Activated CD4-positive, CD25-positive, alpha-beta regulatory T cell treated with anti-CD3 and anti-CD28 coated beads, Interleukin-2, amount 50 U/mL, for 72 hours (primary cell): ENCODE measurements at regions not wholly inside any gene's neighbourhood (a gene's known extent, or its start where the extent isn't known, plus 50 kb on each side); places are given as distances from the start of the nearest gene placed in this dataset.

Source experiments
- DNase-seq: peaks from one replicate; pipeline ENCODE4 v3.0.0; 2021

- no peak for DNase-seq
Observed at GRCh38 chr6:164130151-164130550, 715.6 kb downstream of the QKI start.

- DNase-seq = no peak
Observed at GRCh38 chr6:164129218-164129617, 714.7 kb downstream of the QKI start.

GRCh38 chr6:164128101-164128500, 713.6 kb downstream of the QKI start:
- no peak for DNase-seq

GRCh38 chr6:164124986-164125385, 710.5 kb downstream of the QKI start:
- no peak for DNase-seq

GRCh38 chr6:164124473-164124872, 710.0 kb downstream of the QKI start:
- DNase-seq = no peak

- no peak for DNase-seq
Observed at GRCh38 chr6:164122109-164122508, 707.6 kb downstream of the QKI start.

- no peak for DNase-seq
Observed at GRCh38 chr6:164121527-164121926, 707.0 kb downstream of the QKI start.

GRCh38 chr6:164114651-164115050, 700.1 kb downstream of the QKI start:
- DNase-seq = no peak

GRCh38 chr6:164114051-164114450, 699.5 kb downstream of the QKI start:
- no peak for DNase-seq

- no peak for DNase-seq
Observed at GRCh38 chr6:164113637-164114036, 699.1 kb downstream of the QKI start.

- no peak for DNase-seq
Observed at GRCh38 chr6:164109770-164110140, 695.2 kb downstream of the QKI start.

- no peak for DNase-seq
Observed at GRCh38 chr6:164108869-164109769, 694.6 kb downstream of the QKI start.

GRCh38 chr6:164108092-164108491, 693.6 kb downstream of the QKI start:
- no peak for DNase-seq

GRCh38 chr6:164107297-164107995, 692.9 kb downstream of the QKI start:
- no peak for DNase-seq

- DNase-seq = no peak
Observed at GRCh38 chr6:164106345-164106769, 691.8 kb downstream of the QKI start.

- no peak for DNase-seq
Observed at GRCh38 chr6:164105705-164106104, 691.2 kb downstream of the QKI start.

GRCh38 chr6:164104432-164104831, 689.9 kb downstream of the QKI start:
- DNase-seq = no peak

- no peak for DNase-seq
Observed at GRCh38 chr6:164102693-164103092, 688.2 kb downstream of the QKI start.

- DNase-seq = no peak
Observed at GRCh38 chr6:164101859-164102258, 687.3 kb downstream of the QKI start.

GRCh38 chr6:164099269-164099865, 684.8 kb downstream of the QKI start:
- DNase-seq = no peak

- DNase-seq = no peak
Observed at GRCh38 chr6:164098857-164099267, 684.3 kb downstream of the QKI start.

GRCh38 chr6:164097551-164098398, 683.3 kb downstream of the QKI start:
- DNase-seq = no peak

- no peak for DNase-seq
Observed at GRCh38 chr6:164097056-164097455, 682.5 kb downstream of the QKI start.
